ENCODE measurements at regions not wholly inside any gene's neighbourhood (a gene's known extent, or its start where the extent isn't known, plus 50 kb on each side); places are given as distances from the start of the nearest gene placed in this dataset.
A peak's percentile ranks its signal among the peaks of the same experiment; 100 is the strongest.
"Not testable (repeated sequence)": the region's sequence is repeated elsewhere in the genome, so short reads cannot be mapped to it uniquely, and the experiment has no call there.

DNA sequence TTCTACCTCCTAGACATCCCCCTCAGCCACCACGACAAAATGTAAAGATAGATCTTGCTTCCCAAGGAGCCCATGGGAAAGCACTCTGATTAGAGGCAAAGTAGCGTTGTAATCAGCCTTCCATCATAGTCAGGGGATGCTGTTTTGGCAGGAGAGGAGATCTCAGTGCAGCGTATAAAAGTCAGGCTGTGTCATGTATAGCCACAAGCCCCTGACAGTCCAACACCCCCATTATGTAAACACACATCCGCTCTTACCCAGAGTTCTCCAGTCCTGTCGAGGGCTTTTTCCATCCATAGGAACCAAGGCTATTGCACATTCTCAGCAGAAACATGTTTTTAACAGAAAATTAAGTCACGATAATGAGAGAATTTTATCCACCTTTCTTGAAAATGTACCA lies 156.3 kb downstream of the CYSLTR2 start:
- DNase-seq, result no peak

- no peak for DNase-seq
Observed at GRCh38 chr13:48813518-48813917, 159.8 kb downstream of the CYSLTR2 start.

DNA sequence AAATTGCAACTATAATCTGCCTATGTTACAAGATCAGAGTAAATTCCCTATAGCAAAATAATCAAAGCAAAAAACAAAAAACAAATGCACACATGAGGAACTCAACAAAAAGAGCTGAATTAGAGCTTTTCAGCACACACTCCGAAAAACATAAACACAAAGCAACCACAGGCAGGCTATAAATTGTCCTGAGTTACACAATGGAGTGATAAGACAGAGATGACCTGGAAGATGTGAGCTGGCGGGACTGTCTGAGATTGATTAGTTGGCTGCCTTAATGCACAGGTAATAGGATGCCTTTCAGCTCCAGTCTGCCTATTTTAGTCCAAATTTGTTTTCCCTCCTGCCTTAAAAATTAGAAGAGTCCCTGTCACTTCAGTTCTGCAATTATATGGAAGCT lies 159.0 kb upstream of the FNDC3A start:
- no peak for DNase-seq

DNA sequence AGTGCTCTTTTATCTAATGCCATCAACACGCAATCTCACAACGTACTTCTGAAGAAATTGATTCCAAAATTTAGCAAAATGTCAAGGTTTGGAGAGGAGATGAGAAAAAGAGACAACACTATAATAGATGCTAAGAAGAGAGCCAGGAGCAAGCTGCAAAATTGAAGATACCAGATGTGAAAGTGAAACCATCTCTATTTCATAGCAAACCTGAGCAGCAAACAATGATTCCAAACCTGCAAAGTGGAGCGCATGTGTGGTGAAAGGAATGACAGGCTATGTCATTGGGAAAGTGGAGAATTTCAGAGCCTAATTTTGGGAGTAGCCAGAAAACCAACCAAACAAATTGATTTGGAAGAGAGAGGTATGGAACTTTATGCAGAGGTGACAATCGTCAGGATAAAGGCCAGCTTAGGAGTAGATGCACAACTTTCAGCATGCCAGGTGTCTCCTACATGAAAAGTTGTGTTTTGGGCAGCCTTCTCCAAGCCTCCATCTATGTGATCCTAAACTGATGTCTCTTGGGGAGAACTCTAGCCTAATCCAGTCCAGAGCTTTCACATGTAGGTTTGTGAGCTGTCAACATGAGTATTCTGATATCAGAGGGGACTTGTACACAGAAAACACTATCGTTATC lies 158.4 kb upstream of the FNDC3A start:
- DNase-seq, result no peak

DNA sequence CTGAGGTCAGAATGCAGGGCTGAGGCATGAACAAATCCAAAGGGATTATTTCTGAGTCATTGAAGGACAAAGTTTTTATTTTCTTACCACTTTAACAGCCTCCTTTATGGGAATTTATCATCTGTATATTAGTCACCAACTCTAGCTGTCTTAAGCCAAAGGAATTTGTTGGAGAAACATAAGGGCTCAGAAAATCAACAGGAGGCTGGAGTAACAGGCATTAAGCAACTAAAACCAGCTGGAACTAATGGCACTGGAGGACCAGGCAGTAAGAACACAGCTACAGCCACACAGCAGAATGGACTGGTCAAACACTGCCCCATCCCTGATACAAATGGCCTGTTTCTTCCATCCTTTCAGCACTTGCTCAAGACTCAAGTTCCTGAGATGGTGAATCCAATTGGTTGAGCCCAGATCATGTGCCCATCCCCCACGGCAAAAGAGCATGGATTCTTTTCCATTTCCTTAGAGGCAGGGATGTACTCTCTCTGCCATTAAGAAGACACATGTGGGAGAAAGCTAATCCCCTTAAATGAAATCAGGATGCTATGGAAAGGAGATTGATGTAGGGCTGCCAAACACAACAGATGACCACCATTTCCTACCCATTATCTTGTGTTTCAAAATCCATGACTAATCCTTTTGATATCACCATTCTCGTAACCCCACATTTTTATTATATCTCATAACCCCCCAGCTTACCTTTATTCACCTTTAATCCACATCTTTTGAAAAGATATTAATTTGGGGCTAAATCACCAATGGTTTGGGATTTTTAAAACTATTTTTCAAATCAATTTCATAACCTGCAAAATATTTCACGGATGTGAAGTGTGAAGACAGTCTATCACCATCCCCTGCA lies 157.0 kb upstream of the FNDC3A start:
- no peak for DNase-seq

DNA sequence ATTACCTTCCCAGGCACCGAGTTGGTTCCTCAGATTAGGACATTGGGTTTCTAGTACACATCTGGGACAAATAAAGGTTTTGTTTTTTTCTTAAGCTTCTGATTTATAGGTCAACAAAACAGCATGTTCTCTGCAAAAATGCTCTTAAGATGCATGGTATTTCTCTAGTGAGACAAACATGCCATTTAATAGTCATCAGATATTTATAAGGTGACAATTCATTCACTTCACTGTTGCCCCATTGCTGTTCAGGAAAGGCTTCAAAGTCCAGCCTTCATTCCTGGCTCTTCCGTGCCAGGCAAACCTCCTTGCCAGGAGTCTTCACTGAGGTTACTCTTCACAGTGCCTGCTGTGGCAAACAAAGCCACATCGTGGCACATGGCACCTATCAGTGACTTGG lies 156.3 kb upstream of the FNDC3A start:
- no peak for DNase-seq

DNA sequence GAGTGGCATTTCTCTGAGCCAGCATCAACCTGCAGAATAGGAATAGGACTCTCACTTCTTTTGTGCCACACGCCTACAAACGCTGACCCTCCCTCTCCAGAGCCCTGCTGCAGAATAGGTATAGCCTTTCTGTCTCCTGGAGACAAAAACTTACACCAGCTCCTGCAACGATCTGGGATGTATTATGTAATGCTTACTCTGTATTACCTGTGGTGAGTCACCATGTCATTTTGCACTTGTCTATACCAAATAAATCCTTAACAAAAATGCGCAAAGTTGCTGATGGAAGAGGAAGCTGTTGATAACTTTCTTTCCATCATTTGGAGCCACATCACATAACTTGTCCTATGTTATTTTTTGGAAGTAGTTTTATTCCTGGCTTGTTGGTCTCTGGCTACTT lies 155.8 kb upstream of the FNDC3A start:
- DNase-seq, result no peak

DNA sequence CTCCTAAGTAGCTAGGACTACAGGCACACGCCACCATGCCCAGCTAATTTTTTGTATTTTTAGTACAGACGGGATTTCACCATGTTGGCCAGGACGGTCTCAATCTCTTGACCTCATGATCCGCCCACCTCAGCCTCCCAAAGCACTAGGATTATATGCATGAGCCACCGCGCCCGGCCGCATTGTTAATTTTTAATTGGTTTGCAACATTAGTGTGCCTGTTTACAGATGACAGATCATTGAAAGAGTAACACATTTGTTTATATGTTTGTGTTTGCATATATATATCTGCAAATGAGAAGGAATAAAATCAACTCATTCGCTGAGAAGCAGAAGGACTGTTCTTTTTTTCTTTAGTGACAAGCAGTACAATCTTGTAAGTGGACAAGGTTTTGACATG lies 152.2 kb upstream of the FNDC3A start:
- DNase-seq, result not testable (repeated sequence)

DNA sequence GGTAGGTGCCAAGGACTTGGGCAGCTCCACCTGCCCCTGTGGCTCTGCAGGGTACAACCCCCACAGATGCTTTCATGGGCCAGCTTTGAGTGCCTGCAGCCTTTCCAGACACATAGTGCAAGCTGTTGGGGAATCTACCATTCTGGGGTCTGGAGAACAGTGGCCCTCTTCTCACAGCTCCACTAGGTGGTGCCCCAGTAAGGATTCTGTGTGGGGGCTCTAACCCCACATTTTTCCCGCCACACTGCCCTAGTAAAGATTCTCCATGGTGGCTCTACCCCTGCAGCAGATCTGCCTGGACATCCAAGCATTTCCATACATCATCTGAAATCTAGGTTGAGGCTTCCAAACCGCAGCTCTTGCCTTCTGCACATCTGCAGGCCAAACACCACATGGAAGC lies 149.7 kb upstream of the FNDC3A start:
- DNase-seq, result no peak

- not testable (repeated sequence) for DNase-seq
Observed at GRCh38 chr13:48826922-48827454, 148.7 kb upstream of the FNDC3A start.

GRCh38 chr13:48827709-48828108 lies 148.0 kb upstream of the FNDC3A start:
- no peak for DNase-seq

GRCh38 chr13:48828962-48829411 lies 146.7 kb upstream of the FNDC3A start:
- DNase-seq, result no peak

- DNase-seq, result peak; percentile 48
Observed at GRCh38 chr13:48829536-48829935, 146.2 kb upstream of the FNDC3A start.

GRCh38 chr13:48831248-48831647 lies 144.5 kb upstream of the FNDC3A start:
- DNase-seq, result peak; percentile 80

- DNase-seq, result no peak
Observed at GRCh38 chr13:48833412-48833811, 142.3 kb upstream of the FNDC3A start.

DNA sequence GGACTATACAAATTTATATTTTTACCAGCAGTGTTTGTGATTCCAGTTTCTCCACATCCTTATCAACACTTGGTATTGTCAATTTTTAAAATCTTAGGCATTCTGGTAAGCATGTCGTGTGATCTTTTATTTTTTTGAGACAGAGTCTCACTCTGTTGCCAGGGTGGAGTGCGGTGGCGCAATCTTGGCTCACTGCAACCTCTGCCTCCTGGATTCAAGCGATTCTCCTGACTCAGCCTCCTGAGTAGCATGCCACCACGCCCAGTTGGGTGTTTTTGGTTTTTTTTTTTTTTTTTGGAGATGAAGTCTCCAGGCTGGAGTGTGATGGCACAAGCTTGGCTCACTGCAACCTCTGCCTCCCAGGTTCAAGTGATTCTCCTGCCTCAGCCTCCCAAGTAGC lies 140.4 kb upstream of the FNDC3A start:
- DNase-seq, result not testable (repeated sequence)

DNA sequence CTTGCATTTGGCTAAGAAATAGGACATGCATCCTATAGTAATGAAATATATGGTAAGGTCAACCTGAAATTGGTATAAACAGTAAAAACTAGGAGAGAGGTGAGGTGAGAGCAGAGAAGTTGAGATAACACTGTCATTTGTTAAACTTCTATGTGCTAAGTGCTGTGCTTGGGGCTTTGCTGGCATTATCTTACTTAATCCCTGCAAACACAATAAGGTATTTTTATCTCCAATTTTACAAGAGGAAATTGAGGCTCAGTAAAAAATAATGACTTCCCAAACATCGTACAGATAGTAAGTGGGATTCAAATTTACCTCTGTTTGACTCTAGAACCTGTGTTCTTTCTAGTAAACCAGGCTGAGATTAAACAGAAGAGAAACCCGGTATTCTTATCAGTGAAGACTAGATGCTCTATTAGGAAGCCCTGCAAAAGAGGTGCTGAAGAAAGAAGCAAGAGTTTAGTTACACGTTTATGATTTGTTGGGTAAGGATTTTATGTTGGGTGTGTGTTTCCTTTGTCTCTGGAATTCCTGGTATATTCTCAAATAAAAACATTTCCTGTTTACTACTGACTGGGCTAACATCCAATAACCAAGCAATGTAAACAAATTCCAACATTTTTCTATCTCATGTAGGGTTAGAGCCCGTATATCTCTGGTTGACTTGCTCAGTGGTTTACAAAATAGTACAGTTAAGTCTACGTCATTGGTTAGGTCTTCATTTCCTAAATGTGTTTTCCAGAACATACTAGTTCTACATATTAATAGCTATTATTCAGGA lies 137.3 kb upstream of the FNDC3A start:
- no peak for DNase-seq

GRCh38 chr13:48839171-48839570 lies 136.5 kb upstream of the FNDC3A start:
- DNase-seq, result no peak

GRCh38 chr13:48840366-48840765 lies 135.3 kb upstream of the FNDC3A start:
- no peak for DNase-seq

DNA sequence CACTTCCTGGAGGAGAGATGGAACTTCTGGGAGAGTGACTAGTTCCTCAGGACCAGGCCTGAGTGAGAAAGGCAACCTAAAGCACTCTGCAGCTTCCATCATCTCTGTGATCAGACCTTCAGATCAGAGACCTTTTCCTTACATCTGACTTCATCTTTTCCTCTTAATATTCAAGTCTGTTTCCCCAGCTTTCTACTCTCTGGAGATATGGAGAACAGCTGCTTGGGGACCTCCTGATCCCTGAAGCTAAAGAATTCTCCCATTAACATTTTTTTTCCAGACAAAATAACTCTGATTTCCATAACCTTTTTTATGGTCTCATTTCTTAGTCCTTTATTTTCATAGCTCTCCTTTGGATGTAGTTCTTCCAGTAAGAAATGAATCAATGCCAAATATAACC lies 133.4 kb upstream of the FNDC3A start:
- DNase-seq, result no peak

DNA sequence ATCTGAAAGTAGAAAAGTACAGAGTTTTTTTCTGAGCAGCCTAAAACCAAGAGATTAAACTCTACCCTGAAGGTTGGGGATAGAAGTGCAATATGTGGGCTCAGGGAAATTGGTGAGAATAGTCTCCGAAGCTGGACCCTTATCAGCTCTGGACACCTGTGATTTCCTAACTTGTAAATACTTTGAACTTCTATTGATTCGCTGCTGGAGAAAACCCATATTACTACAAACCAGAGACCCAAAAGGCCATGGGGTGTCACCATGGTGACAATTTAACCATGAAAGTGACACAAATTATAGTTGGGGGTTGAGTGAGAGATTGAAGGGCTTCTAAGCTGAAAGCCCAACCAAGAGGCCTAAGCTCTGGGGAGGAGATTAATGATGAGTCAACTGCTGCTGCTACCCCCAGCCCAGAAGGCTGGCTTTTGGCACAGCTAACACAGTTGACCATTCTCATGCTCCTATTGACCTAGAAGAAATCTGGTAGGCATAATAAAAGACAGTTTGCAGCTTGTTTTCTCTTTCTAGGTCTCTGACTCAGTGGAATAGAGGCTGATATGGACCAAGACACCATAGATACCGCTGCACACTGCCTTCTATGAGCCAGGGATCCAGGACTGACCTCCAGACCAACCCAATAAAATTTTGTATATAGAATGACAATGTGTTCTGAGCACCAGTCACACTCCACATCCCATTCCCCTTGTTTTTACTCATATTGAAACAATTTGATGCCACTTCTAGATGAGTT lies 131.9 kb upstream of the FNDC3A start:
- DNase-seq, result no peak

GRCh38 chr13:48844676-48845075 lies 131.0 kb upstream of the FNDC3A start:
- no peak for DNase-seq

GRCh38 chr13:48849515-48849914 lies 126.2 kb upstream of the FNDC3A start:
- peak; percentile 18 for DNase-seq

All from inflammatory macrophage treated with lipopolysaccharide for 4 hours (primary cell).